ENCODE measurements at regions not wholly inside any gene's neighbourhood (a gene's known extent, or its start where the extent isn't known, plus 50 kb on each side); places are given as distances from the start of the nearest gene placed in this dataset.

DNA sequence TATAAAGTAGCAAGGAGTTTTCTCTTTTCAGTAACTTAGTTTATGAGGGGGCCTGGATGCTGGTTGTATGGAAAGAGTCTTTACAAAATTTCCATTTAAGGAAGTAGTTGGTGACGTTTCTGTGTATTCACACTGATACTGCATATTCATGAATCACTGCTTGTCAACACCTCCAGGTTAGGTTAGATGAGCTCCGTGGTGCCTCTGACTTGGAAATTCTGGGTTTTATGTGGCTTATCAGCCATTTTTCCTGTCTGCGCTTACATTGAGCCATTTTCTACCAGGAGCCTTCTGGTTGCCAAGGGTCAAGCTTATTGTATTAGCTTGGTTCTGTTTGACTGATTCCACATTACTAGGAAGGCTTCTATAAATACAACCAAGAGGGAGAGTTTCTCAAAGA lies 128.3 kb downstream of the SLC28A3 start:
- no peak overlapping the region for H3K4me3 ChIP-seq (ENCODE audit: low read length)
- H3K9me3 ChIP-seq (replicated peaks; ENCODE audit: control insufficient read depth, low read depth, low read length) = no peaks in the 10 kb centered on the region
- 40% methylated on average over 1 of the region's 3 CpGs for WGBS (ENCODE audit: insufficient coverage)
- H3K27me3 ChIP-seq (ENCODE audit: control insufficient read depth, insufficient read depth, low read length) = no peaks in the 10 kb centered on the region
- no peaks in the 10 kb centered on the region for H3K36me3 ChIP-seq (ENCODE audit: control insufficient read depth, insufficient read depth, low read length)
- peaks cover 3% of the 10 kb centered on the region for H3K4me1 ChIP-seq (ENCODE audit: control insufficient read depth, insufficient read depth, low read length)
- DNase-seq = no peak
- H3K27ac ChIP-seq (ENCODE audit: low read length) = no peak overlapping the region

DNA sequence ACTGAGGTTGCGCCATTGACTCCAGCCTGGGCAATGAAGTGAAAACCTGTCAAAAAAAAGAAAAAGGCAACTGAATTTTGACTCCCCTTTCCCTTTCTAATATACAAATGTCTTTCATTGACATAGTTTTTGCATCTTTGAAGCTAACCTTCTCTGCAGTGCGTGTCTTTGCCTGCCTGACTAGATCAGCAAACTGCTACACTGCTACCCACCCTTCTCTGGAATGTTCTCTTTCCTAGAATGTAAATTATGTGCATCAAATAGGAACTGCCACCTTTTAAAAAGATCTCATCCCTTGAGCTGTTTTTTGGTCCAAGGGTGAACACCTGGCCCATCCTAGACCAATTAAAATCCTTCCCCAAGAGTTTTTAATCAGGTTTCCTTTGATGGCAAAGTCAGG lies 127.6 kb downstream of the SLC28A3 start:
- H3K36me3 ChIP-seq (ENCODE audit: control insufficient read depth, insufficient read depth, low read length) = no peaks in the 10 kb centered on the region
- WGBS (ENCODE audit: insufficient coverage) = no CpG with 5 or more reads among the region's 2 CpGs
- no peaks in the 10 kb centered on the region for H3K9me3 ChIP-seq (replicated peaks; ENCODE audit: control insufficient read depth, low read depth, low read length)
- H3K27me3 ChIP-seq (ENCODE audit: control insufficient read depth, insufficient read depth, low read length) = no peaks in the 10 kb centered on the region
- no peak overlapping the region for H3K27ac ChIP-seq (ENCODE audit: low read length)
- H3K4me3 ChIP-seq (ENCODE audit: low read length) = no peak overlapping the region
- no peaks in the 10 kb centered on the region for H3K4me1 ChIP-seq (ENCODE audit: control insufficient read depth, insufficient read depth, low read length)
- DNase-seq = no peak

DNA sequence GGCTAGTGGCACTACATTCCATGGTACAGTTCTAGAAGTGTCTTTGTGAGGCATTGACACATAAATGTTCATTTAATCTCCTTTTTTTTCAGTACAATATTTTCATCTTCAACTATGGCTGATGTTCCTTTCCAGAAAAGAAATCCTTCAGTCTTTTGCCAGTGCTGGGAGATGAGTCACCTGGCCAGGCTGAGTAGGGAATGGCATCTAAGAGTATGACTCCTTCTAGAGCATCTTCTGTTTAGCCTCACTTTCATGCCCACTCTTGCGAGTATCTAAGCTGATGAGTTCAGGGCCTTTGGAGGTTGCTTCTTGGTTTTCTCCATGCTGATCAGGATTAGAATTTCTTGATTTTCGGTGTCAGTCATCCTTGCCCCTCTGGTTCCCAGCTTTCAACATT lies 124.4 kb downstream of the SLC28A3 start:
- Histone ChIP-seq H3K27me3 (ENCODE audit: control insufficient read depth, insufficient read depth, low read length) (no peaks in the 10 kb centered on the region), H3K4me1 (ENCODE audit: control insufficient read depth, insufficient read depth, low read length) (peaks cover 3% of the 10 kb centered on the region), H3K9me3 (replicated peaks; ENCODE audit: control insufficient read depth, low read depth, low read length) (no peaks in the 10 kb centered on the region), H3K36me3 (ENCODE audit: control insufficient read depth, insufficient read depth, low read length) (no peaks in the 10 kb centered on the region), H3K27ac (ENCODE audit: low read length) (no peak overlapping the region), H3K4me3 (ENCODE audit: low read length) (no peak overlapping the region)
- DNase-seq = no peak
- 80% methylated on average over 1 of the region's 2 CpGs for WGBS (ENCODE audit: insufficient coverage)

DNA sequence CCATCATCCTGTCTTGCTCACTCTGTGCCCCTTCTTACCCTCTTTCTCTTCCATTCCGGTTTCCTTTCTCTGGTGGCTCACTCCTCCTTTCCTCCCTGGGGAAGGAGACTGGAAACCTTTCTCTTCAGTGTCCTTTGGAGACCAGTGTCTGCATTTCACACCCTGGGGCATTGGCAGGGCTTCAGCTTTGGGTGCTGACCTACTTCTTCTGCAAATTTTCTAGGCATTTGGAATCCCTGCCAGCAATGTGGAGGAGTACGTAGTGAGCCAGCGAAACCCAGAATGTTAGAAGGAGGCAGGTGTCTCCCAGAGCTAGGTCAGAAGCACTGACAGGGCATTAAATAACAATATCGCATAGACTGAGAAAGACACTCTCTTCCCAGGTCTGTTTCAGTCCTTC lies 122.2 kb downstream of the SLC28A3 start:
- H3K9me3 ChIP-seq (replicated peaks; ENCODE audit: control insufficient read depth, low read depth, low read length) = peaks cover 2% of the 10 kb centered on the region
- WGBS (ENCODE audit: insufficient coverage) = 41% methylated on average over 2 of the region's 4 CpGs
- no peak overlapping the region for H3K27ac ChIP-seq (ENCODE audit: low read length)
- H3K4me1 ChIP-seq (ENCODE audit: control insufficient read depth, insufficient read depth, low read length) = peaks cover 3% of the 10 kb centered on the region
- DNase-seq = no peak
- H3K4me3 ChIP-seq (ENCODE audit: low read length) = no peak overlapping the region
- no peaks in the 10 kb centered on the region for H3K27me3 ChIP-seq (ENCODE audit: control insufficient read depth, insufficient read depth, low read length)
- H3K36me3 ChIP-seq (ENCODE audit: control insufficient read depth, insufficient read depth, low read length) = no peaks in the 10 kb centered on the region

DNA sequence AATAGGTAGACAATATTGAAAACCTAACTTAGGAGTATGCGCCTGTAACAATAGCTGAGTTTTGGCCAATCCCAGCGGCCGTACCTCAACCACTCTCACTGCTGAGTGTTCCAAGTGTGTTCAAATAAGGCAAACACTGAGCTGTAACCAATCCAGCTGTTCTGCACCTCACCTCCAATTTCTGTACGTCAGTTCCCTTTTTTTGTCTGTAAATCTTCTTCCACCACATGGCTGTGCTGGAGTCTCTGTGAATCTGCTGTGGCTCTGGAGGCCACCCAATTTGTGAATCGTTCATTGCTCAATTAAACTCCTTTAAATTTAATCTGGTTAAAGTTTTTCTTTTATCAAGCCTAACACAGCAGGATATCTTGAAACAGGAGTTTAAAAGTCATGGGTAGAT lies 116.3 kb downstream of the SLC28A3 start:
- Histone ChIP-seq H3K4me1 (ENCODE audit: control insufficient read depth, insufficient read depth, low read length) (peaks cover 6% of the 10 kb centered on the region), H3K4me3 (ENCODE audit: low read length) (no peak overlapping the region), H3K9me3 (replicated peaks; ENCODE audit: control insufficient read depth, low read depth, low read length) (peaks cover 2% of the 10 kb centered on the region), H3K36me3 (ENCODE audit: control insufficient read depth, insufficient read depth, low read length) (no peaks in the 10 kb centered on the region), H3K27ac (ENCODE audit: low read length) (no peak overlapping the region), H3K27me3 (ENCODE audit: control insufficient read depth, insufficient read depth, low read length) (no peaks in the 10 kb centered on the region)
- 86% methylated on average over 3 of the region's 5 CpGs for WGBS (ENCODE audit: insufficient coverage)
- DNase-seq = no peak

All from muscle of leg (tissue), 3 donors.